Cardiac fibroblast (primary cell): ENCODE measurements at regions not wholly inside any gene's neighbourhood (a gene's known extent, or its start where the extent isn't known, plus 50 kb on each side); places are given as distances from the start of the nearest gene placed in this dataset.

Experiments
- DNase-seq, 2 donors: peaks; one replicate each; pipeline versions ENCODE4 v3.0.0 to v3.0.0-alpha.2; 2010; ENCODE audit warnings: low read depth in 2 of 2
- H3K4me3 ChIP-seq, 2 donors: replicated peaks in 1 of 2; 1 replicate in 1 of 2; 2 replicates in 1 of 2; pipeline ENCODE4 v1.5.1; 2011; ENCODE audit warnings: low read depth in 2 of 2, low read length in 2 of 2, mild to moderate bottlenecking in 2 of 2, moderate library complexity in 1 of 2
- TF ChIP-seq, protein P1 (sequence below): IDR thresholded peaks from one replicate; pipeline ENCODE4 v1.5.1; 2011; ENCODE audit warnings: low read depth, mild to moderate bottlenecking, low read length, inconsistent platforms

GRCh38 chr1:81467383-81467782 lies 333.4 kb upstream of the ADGRL2 start:
- no peak overlapping the region for H3K4me3 ChIP-seq
- TF ChIP-seq, protein P1, sequence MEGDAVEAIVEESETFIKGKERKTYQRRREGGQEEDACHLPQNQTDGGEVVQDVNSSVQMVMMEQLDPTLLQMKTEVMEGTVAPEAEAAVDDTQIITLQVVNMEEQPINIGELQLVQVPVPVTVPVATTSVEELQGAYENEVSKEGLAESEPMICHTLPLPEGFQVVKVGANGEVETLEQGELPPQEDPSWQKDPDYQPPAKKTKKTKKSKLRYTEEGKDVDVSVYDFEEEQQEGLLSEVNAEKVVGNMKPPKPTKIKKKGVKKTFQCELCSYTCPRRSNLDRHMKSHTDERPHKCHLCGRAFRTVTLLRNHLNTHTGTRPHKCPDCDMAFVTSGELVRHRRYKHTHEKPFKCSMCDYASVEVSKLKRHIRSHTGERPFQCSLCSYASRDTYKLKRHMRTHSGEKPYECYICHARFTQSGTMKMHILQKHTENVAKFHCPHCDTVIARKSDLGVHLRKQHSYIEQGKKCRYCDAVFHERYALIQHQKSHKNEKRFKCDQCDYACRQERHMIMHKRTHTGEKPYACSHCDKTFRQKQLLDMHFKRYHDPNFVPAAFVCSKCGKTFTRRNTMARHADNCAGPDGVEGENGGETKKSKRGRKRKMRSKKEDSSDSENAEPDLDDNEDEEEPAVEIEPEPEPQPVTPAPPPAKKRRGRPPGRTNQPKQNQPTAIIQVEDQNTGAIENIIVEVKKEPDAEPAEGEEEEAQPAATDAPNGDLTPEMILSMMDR, result no peak
- DNase-seq, result no peak

GRCh38 chr1:81466961-81467360 lies 333.8 kb upstream of the ADGRL2 start:
- TF ChIP-seq, protein P1, result no peak
- H3K4me3 ChIP-seq, result no peak overlapping the region
- DNase-seq, result no peak

DNA sequence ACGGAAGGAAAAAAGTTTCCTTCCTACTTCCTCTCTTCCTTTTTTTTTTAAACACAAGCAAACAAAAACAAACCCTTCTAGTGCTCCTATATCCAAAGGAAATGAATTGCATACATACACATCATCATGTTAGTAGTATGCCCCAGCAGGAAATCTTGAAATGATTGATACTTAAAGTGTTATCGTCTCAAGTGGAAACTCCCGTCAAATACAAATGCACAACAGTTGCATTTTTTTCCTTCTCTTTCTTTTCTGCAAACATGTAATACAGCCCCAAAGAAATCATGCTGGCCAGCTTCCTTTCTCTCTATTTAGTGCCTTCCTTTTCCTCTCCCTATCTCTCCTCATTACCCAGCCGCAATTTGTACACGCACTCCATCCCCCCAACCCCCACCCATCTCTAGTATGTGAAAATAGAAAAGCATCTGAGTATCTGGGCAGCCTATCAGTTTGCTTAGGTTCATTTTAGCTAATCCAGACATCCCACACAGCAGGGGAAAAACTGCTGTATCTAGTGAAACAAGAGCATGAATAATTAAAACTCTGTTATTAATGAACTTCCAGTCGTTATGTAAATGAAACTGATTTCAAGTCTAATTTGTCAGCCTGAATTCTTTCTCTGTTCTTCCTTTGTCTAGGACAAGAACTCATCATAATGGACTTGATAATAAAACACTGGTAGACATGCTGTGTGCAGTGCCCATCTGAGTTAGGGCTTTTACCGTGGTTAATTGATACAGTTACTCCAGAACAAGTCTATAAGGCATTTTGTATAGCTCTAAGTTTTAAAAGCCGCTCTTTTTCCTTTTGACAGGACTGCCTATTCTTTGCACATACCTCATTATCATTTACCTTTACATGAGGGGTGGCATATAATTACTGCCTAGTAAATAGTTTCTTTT lies 336.5 kb upstream of the ADGRL2 start:
- no peak overlapping the region for H3K4me3 ChIP-seq
- TF ChIP-seq, protein P1, result no peak
- DNase-seq, result no peak

DNA sequence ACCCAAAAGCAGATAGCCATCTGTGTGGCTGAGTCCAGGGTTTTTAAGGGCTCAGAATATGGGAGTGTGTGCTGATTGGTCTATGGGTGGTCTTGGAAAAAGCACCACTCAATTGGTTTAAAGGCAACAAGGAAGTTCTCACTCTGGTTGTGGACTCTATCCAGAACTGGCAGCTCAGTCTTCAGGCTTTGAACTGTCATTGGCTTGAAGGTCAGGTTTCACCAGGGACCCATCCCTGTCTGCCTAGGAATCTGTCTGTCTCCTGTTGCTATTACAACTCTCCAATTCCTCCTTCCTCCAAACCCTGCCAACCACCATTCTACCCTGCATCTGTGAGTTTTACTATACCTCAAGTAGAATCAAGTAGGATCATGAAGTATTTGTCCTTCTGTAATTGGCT lies 341.7 kb upstream of the ADGRL2 start:
- no peak for DNase-seq
- TF ChIP-seq, protein P1, result no peak
- no peak overlapping the region for H3K4me3 ChIP-seq

DNA sequence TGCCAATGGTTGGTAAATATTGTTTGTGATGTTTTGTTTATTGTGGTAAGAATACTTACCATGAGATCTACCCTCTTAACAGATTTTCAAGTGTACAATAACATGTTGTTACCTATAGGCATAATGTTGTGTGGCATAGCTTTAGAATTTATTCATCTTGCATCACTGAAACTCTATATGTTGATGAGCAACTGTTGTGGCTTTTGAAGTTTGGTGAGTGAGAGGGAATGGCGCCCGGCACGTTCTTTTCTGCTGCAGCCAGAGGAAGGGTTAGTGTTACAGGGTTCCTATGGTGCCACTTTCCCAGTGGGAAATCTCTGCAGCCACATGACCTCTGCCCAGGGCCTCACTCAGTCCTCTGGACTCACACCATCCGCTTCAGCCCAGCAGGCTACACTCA lies 342.5 kb upstream of the ADGRL2 start:
- TF ChIP-seq, protein P1, result no peak
- DNase-seq, result no peak
- no peak overlapping the region for H3K4me3 ChIP-seq

DNA sequence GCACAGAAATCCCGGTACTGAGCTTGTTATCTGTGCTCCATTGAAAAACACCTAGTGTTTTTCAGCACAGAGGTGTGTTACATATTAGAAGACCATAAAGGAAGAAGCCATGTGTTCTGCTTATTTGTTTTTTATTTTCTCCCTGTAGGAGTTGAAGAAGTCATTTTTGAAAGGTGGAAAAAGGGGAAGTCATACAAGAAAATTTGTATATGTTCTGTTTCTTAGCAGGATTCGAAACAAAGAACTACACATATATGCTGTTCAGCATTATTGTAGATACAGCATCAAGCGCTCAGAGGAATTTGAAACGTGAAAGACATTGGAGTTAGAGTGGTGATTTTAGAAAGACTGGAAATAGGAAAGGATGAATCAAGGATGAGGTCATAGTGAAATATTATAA lies 345.3 kb upstream of the ADGRL2 start:
- no peak for DNase-seq
- TF ChIP-seq, protein P1, result no peak
- H3K4me3 ChIP-seq, result no peak overlapping the region
